ENCODE measurements at regions not wholly inside any gene's neighbourhood (a gene's known extent, or its start where the extent isn't known, plus 50 kb on each side); places are given as distances from the start of the nearest gene placed in this dataset.

DNA sequence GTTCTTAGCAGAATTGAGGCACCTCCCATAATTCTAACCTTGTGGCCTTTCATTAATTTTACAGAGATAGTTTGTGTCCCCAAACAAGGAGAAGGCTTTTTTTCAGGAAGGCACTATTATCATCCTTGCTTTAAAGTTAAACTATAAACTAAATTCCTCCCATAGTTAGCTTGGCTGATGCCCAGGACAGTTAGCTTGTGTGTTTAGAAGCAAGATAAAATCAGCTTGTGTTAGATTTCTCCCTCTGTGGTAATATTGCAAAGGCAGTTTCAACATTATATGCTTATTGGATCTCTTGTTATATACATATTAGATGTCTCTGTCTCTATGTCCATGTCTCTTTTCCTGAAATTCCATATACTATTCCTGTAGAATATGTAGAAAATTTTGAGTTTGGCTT is 342.7 kb downstream of the TBC1D4 start:
- Histone ChIP-seq H3K27ac (no peak overlapping the region), H3K4me1 (ENCODE audit: insufficient read depth) (no peaks in the 10 kb centered on the region), H3K4me3 (no peak overlapping the region), H3K27me3 (no peaks in the 10 kb centered on the region), H2AFZ (no peak overlapping the region), H4K20me1 (ENCODE audit: insufficient read depth, poor library complexity, severe bottlenecking) (no peaks in the 10 kb centered on the region), H3K36me3 (replicated peaks; ENCODE audit: insufficient read depth, low read depth) (no peaks in the 10 kb centered on the region), H3K4me2 (no peak overlapping the region), H3K79me2 (no peaks in the 10 kb centered on the region), H3K9me3 (ENCODE audit: low read depth) (no peaks in the 10 kb centered on the region), H3K9me2 (replicated peaks; ENCODE audit: insufficient read depth) (no peaks in the 10 kb centered on the region)
- no peak for DNase-seq (ENCODE audit: low spot score)
- TF ChIP-seq EZH2phosphoT487 (IDR thresholded peaks at IDR 0.05; ENCODE audit: low read depth, severe bottlenecking, unreplicated experiment) (no peak), EZH2 (IDR thresholded peaks at IDR 0.05; ENCODE audit: borderline replicate concordance) (no peak), CTCF (IDR thresholded peaks at IDR 0.05; ENCODE audit: poor library complexity) (no peak)

- Histone ChIP-seq H3K79me2 (no peaks in the 10 kb centered on the region), H3K27ac (no peak overlapping the region), H3K27me3 (no peaks in the 10 kb centered on the region), H2AFZ (no peak overlapping the region), H3K9me3 (ENCODE audit: low read depth) (no peaks in the 10 kb centered on the region), H3K4me1 (ENCODE audit: insufficient read depth) (no peaks in the 10 kb centered on the region), H3K36me3 (replicated peaks; ENCODE audit: insufficient read depth, low read depth) (no peaks in the 10 kb centered on the region), H3K4me2 (no peak overlapping the region), H3K9me2 (replicated peaks; ENCODE audit: insufficient read depth) (no peaks in the 10 kb centered on the region), H4K20me1 (ENCODE audit: insufficient read depth, poor library complexity, severe bottlenecking) (no peaks in the 10 kb centered on the region), H3K4me3 (no peak overlapping the region)
- WGBS (ENCODE audit: low lambda C conversion rate, missing lambda C conversion rate) = 77% methylated on average over 3 of the region's 3 CpGs
- no peak for DNase-seq (ENCODE audit: low spot score)
- TF ChIP-seq EZH2 (IDR thresholded peaks at IDR 0.05; ENCODE audit: borderline replicate concordance) (no peak), EZH2phosphoT487 (IDR thresholded peaks at IDR 0.05; ENCODE audit: low read depth, severe bottlenecking, unreplicated experiment) (no peak), CTCF (IDR thresholded peaks at IDR 0.05; ENCODE audit: poor library complexity) (no peak)
Measured at GRCh38 chr13:75137911-75138571, 343.9 kb downstream of the TBC1D4 start.

DNA sequence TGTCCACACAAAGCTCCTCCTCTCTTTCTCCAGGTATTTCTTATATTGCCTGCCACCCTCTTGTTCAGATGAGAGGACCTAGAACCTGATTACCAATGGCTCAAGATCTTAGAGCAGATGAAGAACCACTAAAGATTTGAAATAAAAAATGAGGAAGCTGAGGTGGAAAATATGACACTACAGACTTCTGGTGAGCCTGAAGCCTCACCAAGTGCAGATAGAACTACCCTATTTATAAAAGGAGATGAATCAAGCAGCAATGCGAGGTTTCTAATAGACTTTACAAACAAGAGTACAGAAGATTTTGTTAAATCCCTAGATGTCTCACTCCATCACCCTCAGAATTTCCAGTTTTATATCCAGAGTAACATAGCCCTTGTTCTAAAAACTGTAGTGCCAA is 345.8 kb downstream of the TBC1D4 start:
- no peaks in the 10 kb centered on the region for H4K20me1 ChIP-seq (ENCODE audit: insufficient read depth, poor library complexity, severe bottlenecking)
- no peaks in the 10 kb centered on the region for H3K36me3 ChIP-seq (replicated peaks; ENCODE audit: insufficient read depth, low read depth)
- H3K27ac ChIP-seq = no peak overlapping the region
- 81% methylated on average over 1 of the region's 1 CpG for WGBS (ENCODE audit: low lambda C conversion rate, missing lambda C conversion rate)
- no peaks in the 10 kb centered on the region for H3K9me3 ChIP-seq (ENCODE audit: low read depth)
- no peak overlapping the region for H2AFZ ChIP-seq
- H3K4me3 ChIP-seq = no peak overlapping the region
- TF ChIP-seq CTCF (IDR thresholded peaks at IDR 0.05; ENCODE audit: poor library complexity) (no peak), EZH2phosphoT487 (IDR thresholded peaks at IDR 0.05; ENCODE audit: low read depth, severe bottlenecking, unreplicated experiment) (no peak), EZH2 (IDR thresholded peaks at IDR 0.05; ENCODE audit: borderline replicate concordance) (no peak)
- no peak overlapping the region for H3K4me2 ChIP-seq
- H3K79me2 ChIP-seq = no peaks in the 10 kb centered on the region
- no peak for DNase-seq (ENCODE audit: low spot score)
- no peaks in the 10 kb centered on the region for H3K9me2 ChIP-seq (replicated peaks; ENCODE audit: insufficient read depth)
- H3K4me1 ChIP-seq (ENCODE audit: insufficient read depth) = no peaks in the 10 kb centered on the region
- no peaks in the 10 kb centered on the region for H3K27me3 ChIP-seq
